ENCODE measurements at regions not wholly inside any gene's neighbourhood (a gene's known extent, or its start where the extent isn't known, plus 50 kb on each side); places are given as distances from the start of the nearest gene placed in this dataset.

GRCh38 chr3:3553236-3553635 is 246.0 kb upstream of the LRRN1 start:
- DNase-seq (ENCODE audit: unreplicated experiment), result no peak
- CTCF ChIA-PET, result no interaction called here
- no peak overlapping the region for H3K4me3 Mint-ChIP-seq (ENCODE audit: unreplicated experiment)
- H3K36me3 Mint-ChIP-seq (ENCODE audit: insufficient read depth, unreplicated experiment), result no peaks in the 10 kb centered on the region
- no peak overlapping the region for H3K27ac Mint-ChIP-seq (ENCODE audit: low read depth, unreplicated experiment)
- no peaks in the 10 kb centered on the region for H3K9me3 Mint-ChIP-seq (ENCODE audit: unreplicated experiment)
- no peaks in the 10 kb centered on the region for H3K27me3 Mint-ChIP-seq (ENCODE audit: insufficient read depth, unreplicated experiment)
- intact Hi-C loops (cut with micrococcal nuclease), result no loop called here
- POLR2A ChIA-PET, result no interaction called here
- no peaks in the 10 kb centered on the region for H3K4me1 Mint-ChIP-seq (ENCODE audit: insufficient read depth, unreplicated experiment)
- BruUV-seq (replicated peaks), result no TSS peak
- no peak for TF ChIP-seq CTCF (IDR thresholded peaks at IDR 0.05; ENCODE audit: unreplicated experiment)

GRCh38 chr3:3552761-3553160 is 246.5 kb upstream of the LRRN1 start:
- intact Hi-C loops (cut with micrococcal nuclease), result no loop called here
- H3K4me3 Mint-ChIP-seq (ENCODE audit: unreplicated experiment), result no peak overlapping the region
- H3K9me3 Mint-ChIP-seq (ENCODE audit: unreplicated experiment), result no peaks in the 10 kb centered on the region
- H3K27ac Mint-ChIP-seq (ENCODE audit: low read depth, unreplicated experiment), result no peak overlapping the region
- no peaks in the 10 kb centered on the region for H3K4me1 Mint-ChIP-seq (ENCODE audit: insufficient read depth, unreplicated experiment)
- no peaks in the 10 kb centered on the region for H3K36me3 Mint-ChIP-seq (ENCODE audit: insufficient read depth, unreplicated experiment)
- ChIA-PET CTCF (no interaction called here), POLR2A (interaction anchor here (0.6 kb wide), 1 partner anchor 967 kb away, joined by 4 read pairs; no protein-coding TSS in a partner anchor)
- no peak for DNase-seq (ENCODE audit: unreplicated experiment)
- H3K27me3 Mint-ChIP-seq (ENCODE audit: insufficient read depth, unreplicated experiment), result no peaks in the 10 kb centered on the region
- no peak for TF ChIP-seq CTCF (IDR thresholded peaks at IDR 0.05; ENCODE audit: unreplicated experiment)
- no TSS peak for BruUV-seq (replicated peaks)

GRCh38 chr3:3551981-3552380 is 247.2 kb upstream of the LRRN1 start:
- Mint-ChIP-seq H3K4me1 (ENCODE audit: insufficient read depth, unreplicated experiment) (no peaks in the 10 kb centered on the region), H3K9me3 (ENCODE audit: unreplicated experiment) (no peaks in the 10 kb centered on the region), H3K27me3 (ENCODE audit: insufficient read depth, unreplicated experiment) (no peaks in the 10 kb centered on the region), H3K36me3 (ENCODE audit: insufficient read depth, unreplicated experiment) (no peaks in the 10 kb centered on the region), H3K4me3 (ENCODE audit: unreplicated experiment) (no peak overlapping the region), H3K27ac (ENCODE audit: low read depth, unreplicated experiment) (no peak overlapping the region)
- TF ChIP-seq CTCF (IDR thresholded peaks at IDR 0.05; ENCODE audit: unreplicated experiment), result no peak
- ChIA-PET POLR2A (interaction anchor here (0.6 kb wide), 1 partner anchor 968 kb away, joined by 4 read pairs; no protein-coding TSS in a partner anchor), CTCF (no interaction called here)
- BruUV-seq (replicated peaks), result no TSS peak
- intact Hi-C loops (cut with micrococcal nuclease), result no loop called here
- no peak for DNase-seq (ENCODE audit: unreplicated experiment)

GRCh38 chr3:3545360-3545759 is 253.9 kb upstream of the LRRN1 start:
- Mint-ChIP-seq H3K27ac (ENCODE audit: low read depth, unreplicated experiment) (no peak overlapping the region), H3K4me1 (ENCODE audit: insufficient read depth, unreplicated experiment) (no peaks in the 10 kb centered on the region), H3K27me3 (ENCODE audit: insufficient read depth, unreplicated experiment) (no peaks in the 10 kb centered on the region), H3K4me3 (ENCODE audit: unreplicated experiment) (no peak overlapping the region), H3K36me3 (ENCODE audit: insufficient read depth, unreplicated experiment) (no peaks in the 10 kb centered on the region), H3K9me3 (ENCODE audit: unreplicated experiment) (peaks cover 8% of the 10 kb centered on the region)
- CTCF ChIA-PET, result interaction anchor here (1.3 kb wide), 1 partner anchor 22 kb away, joined by 4 read pairs; no protein-coding TSS in a partner anchor
- DNase-seq (ENCODE audit: unreplicated experiment), result no peak
- no TSS peak for BruUV-seq (replicated peaks)
- TF ChIP-seq CTCF (IDR thresholded peaks at IDR 0.05; ENCODE audit: unreplicated experiment), result no peak
- POLR2A ChIA-PET, result no interaction called here
- intact Hi-C loops (cut with micrococcal nuclease), result no loop called here
